Omental fat pad (tissue), 3 donors: ENCODE measurements at regions not wholly inside any gene's neighbourhood (a gene's known extent, or its start where the extent isn't known, plus 50 kb on each side); places are given as distances from the start of the nearest gene placed in this dataset.

Experiments
- ATAC-seq: fragments of 150-250 bp; one replicate; pipeline ENCODE4 v1.9.1; 2016; ENCODE audit warnings: mild to moderate bottlenecking, moderate library complexity; ENCODE audit not compliant: low FRiP score
- DNase-seq: peaks from one replicate; pipeline ENCODE4 v3.0.0-alpha.2; 2019; ENCODE audit warnings: low spot score
- CTCF ChIP-seq, 3 donors: fragments of 450-650 bp; IDR thresholded peaks; one replicate each; pipeline ENCODE4 v1.5.1; 2016 to 2017; ENCODE audit warnings: antibody characterized with exemption in 3 of 3, mild to moderate bottlenecking in 3 of 3, moderate library complexity in 2 of 3

- no peak for TF ChIP-seq CTCF (IDR thresholded peaks at IDR 0.05)
- ATAC-seq, result no peak
- DNase-seq, result no peak
Measured at GRCh38 chr4:156401371-156401770, 447.7 kb upstream of the CTSO start.

- DNase-seq, result no peak
- TF ChIP-seq CTCF (IDR thresholded peaks at IDR 0.05), result no peak
- no peak for ATAC-seq
Measured at GRCh38 chr4:156396534-156396933, 442.9 kb upstream of the CTSO start.

- DNase-seq (no peak), ATAC-seq (no peak)
- TF ChIP-seq CTCF (IDR thresholded peaks at IDR 0.05), result no peak
Measured at GRCh38 chr4:156391325-156391653, 437.6 kb upstream of the CTSO start.

GRCh38 chr4:156390599-156391324, 437.1 kb upstream of the CTSO start:
- DNase-seq (no peak), ATAC-seq (no peak)
- no peak for TF ChIP-seq CTCF (IDR thresholded peaks at IDR 0.05)

GRCh38 chr4:156388826-156389225, 435.2 kb upstream of the CTSO start:
- DNase-seq (no peak), ATAC-seq (no peak)
- TF ChIP-seq CTCF (IDR thresholded peaks at IDR 0.05), result no peak

- TF ChIP-seq CTCF (IDR thresholded peaks at IDR 0.05), result no peak
- DNase-seq (no peak), ATAC-seq (no peak)
Measured at GRCh38 chr4:156378033-156378665, 424.5 kb upstream of the CTSO start.
